ENCODE measurements at regions not wholly inside any gene's neighbourhood (a gene's known extent, or its start where the extent isn't known, plus 50 kb on each side); places are given as distances from the start of the nearest gene placed in this dataset.

DNA sequence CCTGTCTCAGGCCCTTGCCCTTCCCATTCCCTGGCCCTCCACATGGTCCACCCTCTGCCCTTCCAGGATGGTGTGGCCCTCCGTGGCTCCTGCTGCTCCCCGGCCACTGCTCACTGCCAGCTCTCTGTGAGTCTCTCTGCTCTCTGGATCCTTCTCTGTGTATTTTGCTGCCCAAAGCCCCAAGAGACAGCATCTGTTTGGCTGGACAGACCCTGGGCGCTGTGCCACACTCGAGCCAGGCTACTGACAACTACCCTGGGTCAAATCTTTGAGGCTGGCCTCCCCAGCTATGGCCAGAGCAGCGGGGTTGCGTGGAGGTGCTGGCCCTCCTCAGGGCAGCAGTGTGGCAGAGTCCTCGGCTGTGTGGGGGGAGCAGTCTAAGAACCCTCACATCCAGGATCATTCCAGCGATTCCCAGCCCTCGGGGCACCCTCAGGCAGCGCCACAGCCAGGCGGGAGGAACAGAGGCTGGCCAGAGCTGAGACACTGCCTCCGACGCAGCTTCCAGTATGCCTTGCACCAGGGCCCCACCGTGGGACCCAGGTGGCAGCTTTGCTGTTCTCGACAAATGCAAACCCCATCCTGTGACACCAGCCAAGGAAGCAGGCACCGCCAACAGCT, 139.4 kb upstream of the GLI2 start:
- no peaks in the 10 kb centered on the region for H3K4me1 ChIP-seq (ENCODE audit: control insufficient read depth in 2 of 2, insufficient read depth in 2 of 2, low read length in 2 of 2)
- ChIA-PET POLR2A (no interaction called here), CTCF (no interaction called here)
- H3K9ac ChIP-seq (ENCODE audit: low read length): no peak overlapping the region
- intact Hi-C loops (cut with micrococcal nuclease): no loop called here
- ATAC-seq (ENCODE audit: low read depth) (no peak), DNase-seq (no peak)
- H3K36me3 ChIP-seq (replicated peaks in 1 of 2; ENCODE audit: control extremely low read depth in 1 of 2, control insufficient read depth in 1 of 2, extremely low read depth in 1 of 2, insufficient read depth in 2 of 2, low read length in 1 of 2): no peaks in the 10 kb centered on the region
- no peak overlapping the region for H3K4me2 ChIP-seq (replicated peaks; ENCODE audit: low read depth, low read length, poor library complexity, severe bottlenecking)
- no peaks in the 10 kb centered on the region for H3K9me3 Mint-ChIP-seq (ENCODE audit: insufficient read depth)
- H3K27me3 ChIP-seq (replicated peaks in 1 of 4; ENCODE audit: control extremely low read depth in 1 of 4, control insufficient read depth in 3 of 4, insufficient read depth in 4 of 4, low read length in 3 of 4): peaks cover 0 to under 1% (median 0%) of the 10 kb centered on the region in 4 experiments
- H3K4me1 Mint-ChIP-seq: no peaks in the 10 kb centered on the region
- no peak overlapping the region for H3K27ac Mint-ChIP-seq
- H3K4me3 ChIP-seq (ENCODE audit: control extremely low read depth in 1 of 5, extremely low read depth in 1 of 5, insufficient read depth in 1 of 5, low read depth in 2 of 5, low read length in 4 of 5): no peak overlapping the region
- WGBS (ENCODE audit: insufficient coverage): 81% methylated on average over 16 of the region's 16 CpGs
- H3K27me3 Mint-ChIP-seq: peaks cover 6% of the 10 kb centered on the region
- no peaks in the 10 kb centered on the region for H3K79me2 ChIP-seq (ENCODE audit: control insufficient read depth, insufficient read depth, low read length)
- no peak overlapping the region for H3K27ac ChIP-seq (ENCODE audit: low read length in 2 of 2)
- H3K4me3 Mint-ChIP-seq: no peak overlapping the region
- H3K9me3 ChIP-seq (ENCODE audit: control extremely low read depth in 1 of 3, control insufficient read depth in 2 of 3, insufficient read depth in 1 of 3, low read length in 2 of 3): no peaks in the 10 kb centered on the region
- H2AFZ ChIP-seq (ENCODE audit: insufficient read depth, low read depth, low read length, poor library complexity, severe bottlenecking): no peak overlapping the region
- no peaks in the 10 kb centered on the region for H4K20me1 ChIP-seq (ENCODE audit: control insufficient read depth, insufficient read depth, low read length, poor library complexity, severe bottlenecking)
- TF ChIP-seq, protein P1, sequence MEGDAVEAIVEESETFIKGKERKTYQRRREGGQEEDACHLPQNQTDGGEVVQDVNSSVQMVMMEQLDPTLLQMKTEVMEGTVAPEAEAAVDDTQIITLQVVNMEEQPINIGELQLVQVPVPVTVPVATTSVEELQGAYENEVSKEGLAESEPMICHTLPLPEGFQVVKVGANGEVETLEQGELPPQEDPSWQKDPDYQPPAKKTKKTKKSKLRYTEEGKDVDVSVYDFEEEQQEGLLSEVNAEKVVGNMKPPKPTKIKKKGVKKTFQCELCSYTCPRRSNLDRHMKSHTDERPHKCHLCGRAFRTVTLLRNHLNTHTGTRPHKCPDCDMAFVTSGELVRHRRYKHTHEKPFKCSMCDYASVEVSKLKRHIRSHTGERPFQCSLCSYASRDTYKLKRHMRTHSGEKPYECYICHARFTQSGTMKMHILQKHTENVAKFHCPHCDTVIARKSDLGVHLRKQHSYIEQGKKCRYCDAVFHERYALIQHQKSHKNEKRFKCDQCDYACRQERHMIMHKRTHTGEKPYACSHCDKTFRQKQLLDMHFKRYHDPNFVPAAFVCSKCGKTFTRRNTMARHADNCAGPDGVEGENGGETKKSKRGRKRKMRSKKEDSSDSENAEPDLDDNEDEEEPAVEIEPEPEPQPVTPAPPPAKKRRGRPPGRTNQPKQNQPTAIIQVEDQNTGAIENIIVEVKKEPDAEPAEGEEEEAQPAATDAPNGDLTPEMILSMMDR (IDR thresholded peaks at IDR 0.05): no peak
- no peak for TF ChIP-seq EZH2 (IDR thresholded peaks at IDR 0.05; ENCODE audit: borderline replicate concordance, insufficient read depth, low read depth, low read length, poor library complexity, severe bottlenecking)

DNA sequence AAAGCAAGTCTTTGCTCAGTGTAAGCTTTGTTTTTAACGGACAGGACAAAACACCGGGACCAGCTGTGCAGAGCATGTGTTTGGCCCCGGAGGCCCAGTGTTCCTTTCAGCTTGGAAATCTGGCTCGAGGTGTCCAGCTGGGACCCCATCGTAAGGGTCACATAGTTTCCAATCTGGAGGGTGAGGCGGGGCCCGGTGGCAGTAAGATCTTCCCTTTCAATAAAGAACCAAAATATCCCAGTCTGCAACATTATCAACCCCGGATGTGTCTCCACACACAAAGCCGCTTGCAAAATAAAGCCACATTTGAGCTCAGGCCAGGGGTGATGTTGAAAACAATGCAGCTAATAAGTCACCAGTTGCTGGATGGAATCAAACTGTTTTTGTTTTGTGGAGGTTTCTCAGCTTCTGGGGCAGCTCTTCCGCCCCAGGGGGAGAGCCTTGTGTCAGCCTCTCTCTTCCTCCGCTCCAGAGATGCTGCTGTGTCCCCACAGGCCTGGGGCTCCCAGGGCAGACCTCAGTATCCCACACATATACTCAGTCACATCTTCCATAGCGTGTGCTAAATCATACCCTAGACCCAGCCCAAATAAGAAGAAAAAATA, 138.6 kb upstream of the GLI2 start:
- TF ChIP-seq, protein P1 (IDR thresholded peaks at IDR 0.05): no peak
- no peak for TF ChIP-seq EZH2 (IDR thresholded peaks at IDR 0.05; ENCODE audit: borderline replicate concordance, insufficient read depth, low read depth, low read length, poor library complexity, severe bottlenecking)
- Mint-ChIP-seq H3K4me1 (no peaks in the 10 kb centered on the region), H3K27me3 (peaks cover under 1% of the 10 kb centered on the region), H3K4me3 (no peak overlapping the region), H3K9me3 (ENCODE audit: insufficient read depth) (no peaks in the 10 kb centered on the region), H3K27ac (no peak overlapping the region)
- intact Hi-C loops (cut with micrococcal nuclease): no loop called here
- Histone ChIP-seq H3K36me3 (replicated peaks in 1 of 2; ENCODE audit: control extremely low read depth in 1 of 2, control insufficient read depth in 1 of 2, extremely low read depth in 1 of 2, insufficient read depth in 2 of 2, low read length in 1 of 2) (no peaks in the 10 kb centered on the region), H3K27ac (ENCODE audit: low read length in 2 of 2) (no peak overlapping the region), H3K9me3 (ENCODE audit: control extremely low read depth in 1 of 3, control insufficient read depth in 2 of 3, insufficient read depth in 1 of 3, low read length in 2 of 3) (no peaks in the 10 kb centered on the region), H3K4me2 (replicated peaks; ENCODE audit: low read depth, low read length, poor library complexity, severe bottlenecking) (no peak overlapping the region), H4K20me1 (ENCODE audit: control insufficient read depth, insufficient read depth, low read length, poor library complexity, severe bottlenecking) (no peaks in the 10 kb centered on the region), H3K79me2 (ENCODE audit: control insufficient read depth, insufficient read depth, low read length) (no peaks in the 10 kb centered on the region), H2AFZ (ENCODE audit: insufficient read depth, low read depth, low read length, poor library complexity, severe bottlenecking) (no peak overlapping the region), H3K4me3 (ENCODE audit: control extremely low read depth in 1 of 5, extremely low read depth in 1 of 5, insufficient read depth in 1 of 5, low read depth in 2 of 5, low read length in 4 of 5) (no peak overlapping the region), H3K9ac (ENCODE audit: low read length) (no peak overlapping the region), H3K27me3 (replicated peaks in 1 of 4; ENCODE audit: control extremely low read depth in 1 of 4, control insufficient read depth in 3 of 4, insufficient read depth in 4 of 4, low read length in 3 of 4) (no peaks in the 10 kb centered on the region), H3K4me1 (ENCODE audit: control insufficient read depth in 2 of 2, insufficient read depth in 2 of 2, low read length in 2 of 2) (no peaks in the 10 kb centered on the region)
- DNase-seq (no peak), ATAC-seq (ENCODE audit: low read depth) (no peak)
- CTCF ChIA-PET: no interaction called here
- 91% methylated on average over 7 of the region's 12 CpGs for WGBS (ENCODE audit: insufficient coverage)
- POLR2A ChIA-PET: no interaction called here

All from B cell (primary cell).